ENCODE measurements at regions not wholly inside any gene's neighbourhood (a gene's known extent, or its start where the extent isn't known, plus 50 kb on each side); places are given as distances from the start of the nearest gene placed in this dataset.
"Not testable (repeated sequence)": the region's sequence is repeated elsewhere in the genome, so short reads cannot be mapped to it uniquely, and the experiment has no call there.

DNA sequence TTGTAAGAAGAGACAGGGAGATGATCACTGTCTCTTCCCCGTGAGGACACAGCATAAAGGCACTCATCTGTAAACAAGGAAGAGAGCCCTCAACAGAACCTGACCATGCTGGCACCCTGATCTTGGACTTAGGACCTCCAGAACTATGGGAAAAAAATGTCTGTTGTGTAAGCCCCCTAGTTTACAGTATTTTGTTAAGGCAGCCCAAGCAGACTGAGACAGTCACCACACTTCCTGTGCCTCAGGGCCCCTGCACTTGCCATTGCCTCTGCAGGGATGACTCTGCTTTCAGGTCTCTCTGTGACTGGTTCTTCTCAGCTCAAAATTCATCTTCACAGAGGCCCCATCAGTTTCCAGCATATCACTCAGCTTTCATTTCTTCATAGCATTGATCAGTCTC lies 372.1 kb downstream of the TLE1 start:
- intact Hi-C loops (cut with DNase I): no loop called here
- WGBS, 3 donors: 93 to 100% (median 96%) methylated on average over 1 of the region's 1 CpG

DNA sequence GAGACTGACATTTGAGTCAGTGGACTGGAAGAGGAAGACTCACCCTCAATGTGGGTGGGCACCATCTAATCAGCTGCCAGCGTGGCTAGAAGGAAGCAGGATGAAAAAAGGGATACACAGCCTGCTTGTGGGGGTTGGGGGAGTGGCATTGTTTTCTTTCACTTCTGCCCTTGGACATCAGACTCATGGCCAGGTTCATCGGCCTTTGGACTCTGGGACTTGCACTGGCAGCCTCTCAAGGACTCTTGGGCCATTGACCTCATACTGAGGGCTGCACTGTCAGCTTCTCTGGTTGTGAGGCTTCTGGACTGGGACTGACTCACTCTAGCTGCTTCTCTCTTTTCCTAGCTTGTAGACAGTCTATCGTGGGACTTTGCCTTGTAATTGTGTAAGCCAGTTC lies 374.9 kb downstream of the TLE1 start:
- TF ChIP-seq EP300 (IDR thresholded peaks at IDR 0.05) (no peak), CTCF (IDR thresholded peaks at IDR 0.05) (no peak), POLR2A (IDR thresholded peaks at IDR 0.05) (no peak)
- Histone ChIP-seq H3K4me1 (ENCODE audit: insufficient read depth) (no peaks in the 10 kb centered on the region), H3K4me3 (no peak overlapping the region), H3K27me3 (no peaks in the 10 kb centered on the region), H3K36me3 (no peaks in the 10 kb centered on the region), H3K27ac (no peak overlapping the region), H3K9me3 (no peaks in the 10 kb centered on the region)
- intact Hi-C loops (cut with DNase I): no loop called here
- DNase-seq: no peak
- 50 to 65% (median 60%) methylated on average over 3 of the region's 3 CpGs for WGBS, 3 donors

More for the DNA sequence above, 372.1 kb downstream of the TLE1 start:
- Histone ChIP-seq H3K27ac (no peak overlapping the region), H3K4me1 (ENCODE audit: insufficient read depth) (no peaks in the 10 kb centered on the region), H3K9me3 (no peaks in the 10 kb centered on the region), H3K36me3 (no peaks in the 10 kb centered on the region), H3K27me3 (no peaks in the 10 kb centered on the region), H3K4me3 (no peak overlapping the region)
- no peak for DNase-seq
- no peak for TF ChIP-seq CTCF (IDR thresholded peaks at IDR 0.05)
- TF ChIP-seq EP300 (IDR thresholded peaks at IDR 0.05): no peak

DNA sequence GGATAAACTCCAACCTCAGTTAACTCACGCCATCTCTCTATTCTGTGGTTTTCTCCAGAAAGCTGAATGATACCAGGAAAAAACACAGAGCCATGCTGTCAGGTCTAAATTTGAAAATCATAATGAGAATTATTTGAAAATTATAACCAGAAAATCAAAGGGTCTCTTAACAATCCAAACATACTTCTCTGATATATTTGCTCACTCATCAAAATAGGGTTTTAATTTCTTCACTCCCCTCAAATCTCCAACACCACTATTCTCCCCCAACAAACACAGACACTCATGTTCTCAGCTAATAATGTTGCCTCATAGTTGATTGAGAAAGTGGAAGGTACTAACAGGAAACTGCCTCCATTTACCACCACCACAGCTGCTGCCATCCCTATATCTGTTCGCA lies 375.5 kb downstream of the TLE1 start:
- TF ChIP-seq POLR2A (IDR thresholded peaks at IDR 0.05): no peak
- no peaks in the 10 kb centered on the region for H3K9me3 ChIP-seq
- no peaks in the 10 kb centered on the region for H3K36me3 ChIP-seq
- H3K27me3 ChIP-seq: no peaks in the 10 kb centered on the region
- WGBS, 3 donors: 89 to 96% (median 94%) methylated on average over 2 of the region's 2 CpGs
- H3K4me1 ChIP-seq (ENCODE audit: insufficient read depth): no peaks in the 10 kb centered on the region
- DNase-seq: no peak
- no peak overlapping the region for H3K4me3 ChIP-seq
- intact Hi-C loops (cut with DNase I): no loop called here
- no peak overlapping the region for H3K27ac ChIP-seq

- 80 to 83% (median 81%) methylated on average over 3 of the region's 3 CpGs for WGBS, 3 donors
- Histone ChIP-seq H3K27ac (no peak overlapping the region), H3K27me3 (no peaks in the 10 kb centered on the region), H3K4me1 (ENCODE audit: insufficient read depth) (no peaks in the 10 kb centered on the region), H3K9me3 (no peaks in the 10 kb centered on the region), H3K36me3 (no peaks in the 10 kb centered on the region), H3K4me3 (no peak overlapping the region)
- DNase-seq: no peak
- intact Hi-C loops (cut with DNase I): no loop called here
- no peak for TF ChIP-seq POLR2A (IDR thresholded peaks at IDR 0.05)
- no peak for TF ChIP-seq CTCF (IDR thresholded peaks at IDR 0.05)
- TF ChIP-seq EP300 (IDR thresholded peaks at IDR 0.05): no peak
Observed at GRCh38 chr9:81312346-81312745, 377.0 kb downstream of the TLE1 start.

GRCh38 chr9:81308404-81308803 lies 380.9 kb downstream of the TLE1 start:
- intact Hi-C loops (cut with DNase I): loop anchor here in 1 of 4 donors (5.0 kb wide), 1 partner anchor 681 kb away; no protein-coding TSS in a partner anchor
- TF ChIP-seq CTCF (IDR thresholded peaks at IDR 0.05) (no peak), POLR2A (IDR thresholded peaks at IDR 0.05) (no peak), EP300 (IDR thresholded peaks at IDR 0.05) (no peak)
- WGBS, 3 donors: 91 to 94% (median 92%) methylated on average over 4 of the region's 4 CpGs

GRCh38 chr9:81307791-81308190 lies 381.6 kb downstream of the TLE1 start:
- intact Hi-C loops (cut with DNase I): loop anchor here in 1 of 4 donors (5.0 kb wide), 1 partner anchor 680 kb away; no protein-coding TSS in a partner anchor
- DNase-seq; H3K4me3 ChIP-seq; H3K36me3 ChIP-seq; H3K9me3 ChIP-seq; H3K4me1 ChIP-seq (ENCODE audit: insufficient read depth); H3K27ac ChIP-seq; H3K27me3 ChIP-seq: not testable (repeated sequence)
- WGBS, 3 donors: 93 to 95% (median 93%) methylated on average over 5 of the region's 5 CpGs

More at GRCh38 chr9:81308404-81308803, 380.9 kb downstream of the TLE1 start:
- Histone ChIP-seq H3K27me3 (no peaks in the 10 kb centered on the region), H3K27ac (no peak overlapping the region), H3K4me3 (no peak overlapping the region), H3K4me1 (ENCODE audit: insufficient read depth) (no peaks in the 10 kb centered on the region), H3K9me3 (no peaks in the 10 kb centered on the region), H3K36me3 (no peaks in the 10 kb centered on the region)
- no peak for DNase-seq
